Esophagus squamous epithelium (tissue), 5 donors: ENCODE measurements at regions not wholly inside any gene's neighbourhood (a gene's known extent, or its start where the extent isn't known, plus 50 kb on each side); places are given as distances from the start of the nearest gene placed in this dataset.

ENCODE experiments used
- DNase-seq: peaks from one replicate; lab custom pipeline; 2025; lab: John Stamatoyannopoulos, UW
- H3K27ac ChIP-seq, 4 donors: fragments of 200-600 bp; sonication (generic); one replicate each; pipeline ENCODE4 v1.5.1; 2016 to 2019; ENCODE audit warnings: mild to moderate bottlenecking in 1 of 4
- H3K27me3 ChIP-seq, 4 donors: fragments of 200-600 bp; sonication (generic); 1 replicate in 3 of 4; 2 replicates in 1 of 4; pipeline versions ENCODE4 v1.5.1 to v1.6.0; 2017 to 2021; ENCODE audit warnings: antibody characterized with exemption in 1 of 4
- H3K36me3 ChIP-seq, 3 donors: fragments of 200-600 bp; sonication (generic); one replicate each; pipeline ENCODE4 v1.5.1; 2016 to 2019
- H3K4me1 ChIP-seq, 3 donors: fragments of 200-600 bp; sonication (generic); one replicate each; pipeline ENCODE4 v1.5.1; 2017 to 2019
- H3K4me3 ChIP-seq, 4 donors: fragments of 200-600 bp; sonication (generic); 1 replicate in 3 of 4; 2 replicates in 1 of 4; pipeline ENCODE4 v1.5.1; 2016 to 2019; ENCODE audit warnings: mild to moderate bottlenecking in 2 of 4, moderate library complexity in 1 of 4
- H3K9me3 ChIP-seq, 3 donors: fragments of 200-600 bp; sonication (generic); one replicate each; pipeline ENCODE4 v1.5.1; 2016 to 2019
- CTCF ChIP-seq, 6 experiments: fragments of 450-650 bp in 4 of 6; fragments of 200-600 bp in 2 of 6; sonication (generic) in 2 of 6; IDR thresholded peaks; one replicate each; pipeline ENCODE4 v1.5.1; 2016 to 2019; ENCODE audit warnings: antibody characterized with exemption in 6 of 6, mild to moderate bottlenecking in 4 of 6, moderate library complexity in 4 of 6
- POLR2A ChIP-seq, 4 donors: fragments of 450-650 bp; IDR thresholded peaks; one replicate each; pipeline ENCODE4 v1.6.1; 2017; ENCODE audit warnings: antibody characterized with exemption in 4 of 4, mild to moderate bottlenecking in 4 of 4, moderate library complexity in 3 of 4
- WGBS, 2 donors: methylation state at CpG; one replicate each; pipeline ENCODE4 v1.1.5; 2018; 5-methylcytosine and 5-hydroxymethylcytosine counted together
- intact Hi-C: fragments of 100-400 bp; cut with DNase I; formaldehyde crosslinking; loops from one replicate; pipeline ENCODE4 v1.15.0; 2022
- donor health status: DM: yes; HTN: yes; CAD: no.

- intact Hi-C loops, result no loop called here
- peaks cover 0 to 21% (median 4%) of the 10 kb centered on the region in 3 donors for H3K4me1 ChIP-seq
- H3K27ac ChIP-seq, result no peak overlapping the region
- 96 to 97% methylated on average over 2 of the region's 2 CpGs for WGBS, 2 donors
- H3K36me3 ChIP-seq, result peaks cover 0 to 23% (median 0%) of the 10 kb centered on the region in 3 donors
- DNase-seq, result no peak
- H3K4me3 ChIP-seq, result no peak overlapping the region
- no peak for TF ChIP-seq POLR2A (IDR thresholded peaks at IDR 0.05)
- no peak for TF ChIP-seq CTCF (IDR thresholded peaks at IDR 0.05)
- H3K9me3 ChIP-seq, result no peaks in the 10 kb centered on the region
- H3K27me3 ChIP-seq, result no peaks in the 10 kb centered on the region
Observed at GRCh38 chr1:65050735-65051134, 84.4 kb upstream of the JAK1 start.

- Histone ChIP-seq H3K36me3 (peaks cover 0 to 52% (median 11%) of the 10 kb centered on the region in 3 donors), H3K27ac (no peak overlapping the region), H3K9me3 (no peaks in the 10 kb centered on the region), H3K27me3 (no peaks in the 10 kb centered on the region), H3K4me1 (peaks cover 0 to 23% (median 9%) of the 10 kb centered on the region in 3 donors), H3K4me3 (no peak overlapping the region)
- intact Hi-C loops, result no loop called here
- WGBS, 2 donors, result 72 to 83% methylated on average over 3 of the region's 3 CpGs
- no peak for DNase-seq
- TF ChIP-seq POLR2A (IDR thresholded peaks at IDR 0.05) (no peak), CTCF (IDR thresholded peaks at IDR 0.05) (no peak)
Observed at GRCh38 chr1:65054481-65054880, 88.1 kb upstream of the JAK1 start.

- Histone ChIP-seq H3K4me3 (no peak overlapping the region), H3K4me1 (peaks cover 0 to 35% (median 9%) of the 10 kb centered on the region in 3 donors), H3K27me3 (no peaks in the 10 kb centered on the region), H3K9me3 (no peaks in the 10 kb centered on the region), H3K27ac (no peak overlapping the region), H3K36me3 (peaks cover 0 to 52% (median 11%) of the 10 kb centered on the region in 3 donors)
- WGBS, 2 donors, result 51 to 77% methylated on average over 2 of the region's 2 CpGs
- intact Hi-C loops, result no loop called here
- TF ChIP-seq CTCF (IDR thresholded peaks at IDR 0.05), result no peak
- TF ChIP-seq POLR2A (IDR thresholded peaks at IDR 0.05), result no peak
- DNase-seq, result no peak
Observed at GRCh38 chr1:65055747-65056146, 89.4 kb upstream of the JAK1 start.

GRCh38 chr1:65056234-65056633 lies 89.9 kb upstream of the JAK1 start:
- H3K4me1 ChIP-seq, result peaks cover 0 to 40% (median 9%) of the 10 kb centered on the region in 3 donors
- WGBS, 2 donors, result 60 to 75% methylated on average over 1 of the region's 1 CpG
- peaks cover 0 to 52% (median 11%) of the 10 kb centered on the region in 3 donors for H3K36me3 ChIP-seq
- no peaks in the 10 kb centered on the region for H3K9me3 ChIP-seq
- intact Hi-C loops, result no loop called here
- DNase-seq, result no peak
- no peak for TF ChIP-seq CTCF (IDR thresholded peaks at IDR 0.05)
- TF ChIP-seq POLR2A (IDR thresholded peaks at IDR 0.05), result no peak
- H3K27ac ChIP-seq, result no peak overlapping the region
- no peaks in the 10 kb centered on the region for H3K27me3 ChIP-seq
- H3K4me3 ChIP-seq, result no peak overlapping the region

- intact Hi-C loops, result no loop called here
- no peak overlapping the region for H3K27ac ChIP-seq
- WGBS, 2 donors, result 81 to 86% methylated on average over 3 of the region's 3 CpGs
- no peak for DNase-seq
- no peaks in the 10 kb centered on the region for H3K27me3 ChIP-seq
- no peak for TF ChIP-seq CTCF (IDR thresholded peaks at IDR 0.05)
- no peak for TF ChIP-seq POLR2A (IDR thresholded peaks at IDR 0.05)
- H3K36me3 ChIP-seq, result peaks cover 0 to 52% (median 11%) of the 10 kb centered on the region in 3 donors
- H3K4me1 ChIP-seq, result peaks cover 0 to 45% (median 12%) of the 10 kb centered on the region in 3 donors
- no peak overlapping the region for H3K4me3 ChIP-seq
- H3K9me3 ChIP-seq, result no peaks in the 10 kb centered on the region
Observed at GRCh38 chr1:65056866-65057265, 90.5 kb upstream of the JAK1 start.
